ENCODE measurements at regions not wholly inside any gene's neighbourhood (a gene's known extent, or its start where the extent isn't known, plus 50 kb on each side); places are given as distances from the start of the nearest gene placed in this dataset.

DNA sequence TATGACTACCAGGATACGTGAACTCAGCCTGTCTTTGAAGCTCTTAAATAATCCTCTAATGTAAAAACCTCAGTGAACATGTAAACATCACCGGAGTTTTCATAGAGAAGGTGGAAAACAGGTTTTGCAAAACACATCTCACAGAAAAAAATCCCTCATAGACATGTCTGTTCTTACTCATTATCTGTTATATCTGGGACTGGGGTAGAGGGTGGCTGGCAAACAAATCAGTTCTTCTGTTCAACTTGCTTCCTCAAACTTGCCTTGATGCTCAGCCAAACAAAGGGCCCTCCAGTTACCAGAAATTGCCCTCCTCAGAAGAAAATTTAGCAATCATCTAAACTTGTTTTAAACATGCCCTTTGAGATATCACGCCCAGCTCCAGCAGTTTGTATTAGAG is 66.1 kb upstream of the CXADR start:
- TF ChIP-seq POLR2AphosphoS5 (IDR thresholded peaks at IDR 0.05; ENCODE audit: low read depth, low read length), result no peak
- no peak for TF ChIP-seq POLR2A (IDR thresholded peaks at IDR 0.05; ENCODE audit: low read depth, low read length)
- TF ChIP-seq TAF1 (IDR thresholded peaks at IDR 0.05; ENCODE audit: borderline replicate concordance, low read depth, low read length), result no peak

All from GM12892 (cell line).